ENCODE measurements at regions not wholly inside any gene's neighbourhood (a gene's known extent, or its start where the extent isn't known, plus 50 kb on each side); places are given as distances from the start of the nearest gene placed in this dataset.

DNA sequence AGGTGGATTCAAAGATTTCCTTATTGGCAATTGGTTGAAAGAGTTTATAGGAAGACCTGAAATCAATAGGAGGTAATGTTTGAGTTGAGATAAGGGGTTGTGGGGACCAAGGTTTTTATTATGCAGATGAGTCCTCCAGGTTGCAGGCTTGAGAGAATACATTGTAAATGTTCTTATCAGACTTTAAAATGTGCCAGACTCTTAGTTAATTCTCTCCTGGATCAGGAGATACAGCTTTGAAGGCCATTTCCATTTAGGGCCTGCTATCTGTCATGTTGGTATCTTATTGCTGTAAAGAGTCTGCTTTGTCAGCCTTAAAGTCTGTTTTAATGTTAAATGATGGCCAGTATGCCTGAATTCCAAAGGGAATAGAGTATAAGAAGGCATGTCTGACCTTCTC is 61.8 kb upstream of the CALCR start:
- TF ChIP-seq, protein P1, sequence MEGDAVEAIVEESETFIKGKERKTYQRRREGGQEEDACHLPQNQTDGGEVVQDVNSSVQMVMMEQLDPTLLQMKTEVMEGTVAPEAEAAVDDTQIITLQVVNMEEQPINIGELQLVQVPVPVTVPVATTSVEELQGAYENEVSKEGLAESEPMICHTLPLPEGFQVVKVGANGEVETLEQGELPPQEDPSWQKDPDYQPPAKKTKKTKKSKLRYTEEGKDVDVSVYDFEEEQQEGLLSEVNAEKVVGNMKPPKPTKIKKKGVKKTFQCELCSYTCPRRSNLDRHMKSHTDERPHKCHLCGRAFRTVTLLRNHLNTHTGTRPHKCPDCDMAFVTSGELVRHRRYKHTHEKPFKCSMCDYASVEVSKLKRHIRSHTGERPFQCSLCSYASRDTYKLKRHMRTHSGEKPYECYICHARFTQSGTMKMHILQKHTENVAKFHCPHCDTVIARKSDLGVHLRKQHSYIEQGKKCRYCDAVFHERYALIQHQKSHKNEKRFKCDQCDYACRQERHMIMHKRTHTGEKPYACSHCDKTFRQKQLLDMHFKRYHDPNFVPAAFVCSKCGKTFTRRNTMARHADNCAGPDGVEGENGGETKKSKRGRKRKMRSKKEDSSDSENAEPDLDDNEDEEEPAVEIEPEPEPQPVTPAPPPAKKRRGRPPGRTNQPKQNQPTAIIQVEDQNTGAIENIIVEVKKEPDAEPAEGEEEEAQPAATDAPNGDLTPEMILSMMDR (conservative IDR thresholded peaks at IDR 0.05; ENCODE audit: low read depth): no peak
- DNase-seq (ENCODE audit: low spot score): no peak
- no peak overlapping the region for H3K27ac ChIP-seq
- CTCF ChIA-PET: no interaction called here
- POLR2A ChIA-PET (ENCODE audit: low non-redundant PET): no interaction called here

DNA sequence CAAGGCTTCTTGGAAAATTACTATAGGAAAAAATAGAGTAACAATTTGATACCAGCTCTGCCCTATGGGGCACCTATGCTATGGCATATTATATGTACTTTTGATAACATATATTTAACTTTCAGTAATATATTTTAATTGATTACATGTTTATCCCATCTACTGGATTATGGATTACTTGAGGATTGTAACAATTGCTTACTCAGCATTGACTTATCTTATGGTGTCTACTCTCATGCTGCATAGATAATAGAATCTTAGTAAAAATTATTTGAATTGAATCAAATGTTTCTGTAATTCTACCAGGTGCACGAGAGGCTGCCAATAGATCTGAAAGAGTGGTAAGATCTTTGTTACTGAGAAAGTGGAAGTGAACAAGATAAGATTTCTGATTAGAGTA is 57.8 kb upstream of the CALCR start:
- no peak overlapping the region for H3K27ac ChIP-seq
- TF ChIP-seq, protein P1 (conservative IDR thresholded peaks at IDR 0.05; ENCODE audit: low read depth): no peak
- ChIA-PET POLR2A (ENCODE audit: low non-redundant PET) (no interaction called here), CTCF (no interaction called here)
- DNase-seq (ENCODE audit: low spot score): no peak

GRCh38 chr7:93629291-93629801 is 54.8 kb upstream of the CALCR start:
- H3K27ac ChIP-seq: no peak overlapping the region
- ChIA-PET CTCF (no interaction called here), POLR2A (ENCODE audit: low non-redundant PET) (no interaction called here)
- no peak for DNase-seq (ENCODE audit: low spot score)
- TF ChIP-seq, protein P1 (conservative IDR thresholded peaks at IDR 0.05; ENCODE audit: low read depth): no peak

GRCh38 chr7:93626869-93627268 is 52.3 kb upstream of the CALCR start:
- CTCF ChIA-PET: no interaction called here
- DNase-seq (ENCODE audit: low spot score): no peak
- TF ChIP-seq, protein P1 (conservative IDR thresholded peaks at IDR 0.05; ENCODE audit: low read depth): no peak
- H3K27ac ChIP-seq: no peak overlapping the region
- POLR2A ChIA-PET (ENCODE audit: low non-redundant PET): no interaction called here
